Osteoblast (primary cell): ENCODE measurements at regions not wholly inside any gene's neighbourhood (a gene's known extent, or its start where the extent isn't known, plus 50 kb on each side); places are given as distances from the start of the nearest gene placed in this dataset.

Experiments
- DNase-seq: peaks from one replicate; pipeline ENCODE4 v3.0.0; 2011; ENCODE audit warnings: low spot score, mixed read lengths; ENCODE audit not compliant: insufficient read length; ENCODE audit errors: missing footprints
- H2AFZ ChIP-seq: 2 replicates; pipeline ENCODE4 v1.6.0; 2011; ENCODE audit warnings: mild to moderate bottlenecking, low read length
- H3K27ac ChIP-seq: 2 replicates; pipeline ENCODE4 v1.5.1; 2011; ENCODE audit warnings: mild to moderate bottlenecking, low read depth, low read length, moderate library complexity
- H3K27me3 ChIP-seq: 2 replicates; pipeline ENCODE4 v1.6.0; 2012; ENCODE audit warnings: mild to moderate bottlenecking, control low read depth, inconsistent platforms, low read length, moderate library complexity; ENCODE audit not compliant: insufficient read depth
- H3K36me3 ChIP-seq: 2 replicates; pipeline ENCODE4 v1.5.1; 2011; ENCODE audit warnings: mild to moderate bottlenecking, low read length, control low read depth, moderate library complexity; ENCODE audit not compliant: insufficient read depth
- H3K4me1 ChIP-seq: 2 replicates; pipeline ENCODE4 v1.5.1; 2011; ENCODE audit warnings: mild to moderate bottlenecking, low read length, control low read depth, moderate library complexity; ENCODE audit not compliant: insufficient read depth
- H3K4me2 ChIP-seq: 2 replicates; pipeline ENCODE4 v1.6.0; 2011; ENCODE audit warnings: mild to moderate bottlenecking, low read length; ENCODE audit not compliant: insufficient read depth
- H3K4me3 ChIP-seq: fragments of 200-600 bp; sonication (generic); 3 replicates; pipeline ENCODE4 v1.5.1; 2012; ENCODE audit warnings: mild to moderate bottlenecking, low read length, inconsistent platforms; ENCODE audit not compliant: insufficient read depth
- H3K79me2 ChIP-seq: 2 replicates; pipeline ENCODE4 v1.6.0; 2012; ENCODE audit warnings: mild to moderate bottlenecking, low read length, control low read depth, inconsistent platforms; ENCODE audit not compliant: insufficient read depth
- H3K9me3 ChIP-seq: 2 replicates; pipeline ENCODE4 v1.5.1; 2011; ENCODE audit warnings: low read depth, low read length, control low read depth
- H4K20me1 ChIP-seq: 2 replicates; pipeline ENCODE4 v1.6.0; 2012; ENCODE audit warnings: mild to moderate bottlenecking, low read length, control low read depth; ENCODE audit not compliant: insufficient read depth
- TF ChIP-seq, protein P1 (sequence below): IDR thresholded peaks from 2 replicates; pipeline ENCODE4 v1.5.1; 2011; ENCODE audit warnings: mild to moderate bottlenecking, low read depth, low read length, moderate library complexity; ENCODE audit errors: extremely low read depth

DNA sequence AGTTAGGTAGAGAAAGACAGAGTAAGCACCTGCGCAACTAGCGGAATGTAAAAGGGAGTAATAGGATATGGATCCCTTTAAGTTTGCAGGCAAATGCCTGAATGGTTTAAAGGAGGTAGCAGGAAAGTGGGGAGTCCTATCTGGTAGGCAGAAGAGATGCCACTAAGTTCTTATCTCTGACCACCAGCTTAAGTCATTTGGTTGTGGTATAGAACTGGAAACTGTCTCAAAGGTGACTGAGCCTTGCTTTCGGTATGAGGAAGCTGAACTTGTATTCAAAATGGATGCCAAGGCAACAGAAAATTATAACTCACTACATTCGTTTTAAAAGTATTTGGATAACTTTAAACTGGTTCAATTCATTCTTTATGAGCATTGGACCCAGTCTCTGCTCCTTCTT is 475.6 kb downstream of the DMRTA1 start:
- Histone ChIP-seq H2AFZ (peak overlapping the region; percentile 34), H3K79me2 (no peaks in the 10 kb centered on the region), H3K9me3 (no peaks in the 10 kb centered on the region), H3K27me3 (no peaks in the 10 kb centered on the region), H3K4me1 (no peaks in the 10 kb centered on the region), H3K4me2 (no peak overlapping the region), H3K36me3 (no peaks in the 10 kb centered on the region), H3K4me3 (no peak overlapping the region), H4K20me1 (no peaks in the 10 kb centered on the region), H3K27ac (no peak overlapping the region)
- DNase-seq: no peak
- TF ChIP-seq, protein P1, sequence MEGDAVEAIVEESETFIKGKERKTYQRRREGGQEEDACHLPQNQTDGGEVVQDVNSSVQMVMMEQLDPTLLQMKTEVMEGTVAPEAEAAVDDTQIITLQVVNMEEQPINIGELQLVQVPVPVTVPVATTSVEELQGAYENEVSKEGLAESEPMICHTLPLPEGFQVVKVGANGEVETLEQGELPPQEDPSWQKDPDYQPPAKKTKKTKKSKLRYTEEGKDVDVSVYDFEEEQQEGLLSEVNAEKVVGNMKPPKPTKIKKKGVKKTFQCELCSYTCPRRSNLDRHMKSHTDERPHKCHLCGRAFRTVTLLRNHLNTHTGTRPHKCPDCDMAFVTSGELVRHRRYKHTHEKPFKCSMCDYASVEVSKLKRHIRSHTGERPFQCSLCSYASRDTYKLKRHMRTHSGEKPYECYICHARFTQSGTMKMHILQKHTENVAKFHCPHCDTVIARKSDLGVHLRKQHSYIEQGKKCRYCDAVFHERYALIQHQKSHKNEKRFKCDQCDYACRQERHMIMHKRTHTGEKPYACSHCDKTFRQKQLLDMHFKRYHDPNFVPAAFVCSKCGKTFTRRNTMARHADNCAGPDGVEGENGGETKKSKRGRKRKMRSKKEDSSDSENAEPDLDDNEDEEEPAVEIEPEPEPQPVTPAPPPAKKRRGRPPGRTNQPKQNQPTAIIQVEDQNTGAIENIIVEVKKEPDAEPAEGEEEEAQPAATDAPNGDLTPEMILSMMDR: no peak

DNA sequence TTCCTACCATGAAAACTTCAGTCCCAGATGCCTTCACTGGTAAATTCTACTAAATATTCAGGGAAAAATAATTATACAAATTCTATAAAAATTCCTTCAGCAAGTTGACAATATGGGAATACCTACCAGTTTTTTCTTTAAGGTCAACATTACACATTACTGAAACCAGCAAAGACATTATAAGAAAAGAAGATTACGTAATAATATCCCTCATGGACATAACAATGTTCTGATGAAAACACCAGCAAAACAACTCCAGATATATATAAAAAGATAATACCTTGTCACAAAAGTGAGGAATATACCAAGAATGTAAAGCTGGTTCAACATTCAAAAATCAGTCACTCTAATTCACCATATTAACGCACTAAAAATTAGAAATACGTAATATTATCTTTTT is 507.9 kb downstream of the DMRTA1 start:
- H3K79me2 ChIP-seq: no peaks in the 10 kb centered on the region
- no peaks in the 10 kb centered on the region for H3K9me3 ChIP-seq
- H3K4me2 ChIP-seq: no peak overlapping the region
- H4K20me1 ChIP-seq: no peaks in the 10 kb centered on the region
- DNase-seq: no peak
- H2AFZ ChIP-seq: no peak overlapping the region
- H3K4me3 ChIP-seq: no peak overlapping the region
- no peaks in the 10 kb centered on the region for H3K36me3 ChIP-seq
- TF ChIP-seq, protein P1: no peak
- no peaks in the 10 kb centered on the region for H3K27me3 ChIP-seq
- no peaks in the 10 kb centered on the region for H3K4me1 ChIP-seq
- no peak overlapping the region for H3K27ac ChIP-seq

DNA sequence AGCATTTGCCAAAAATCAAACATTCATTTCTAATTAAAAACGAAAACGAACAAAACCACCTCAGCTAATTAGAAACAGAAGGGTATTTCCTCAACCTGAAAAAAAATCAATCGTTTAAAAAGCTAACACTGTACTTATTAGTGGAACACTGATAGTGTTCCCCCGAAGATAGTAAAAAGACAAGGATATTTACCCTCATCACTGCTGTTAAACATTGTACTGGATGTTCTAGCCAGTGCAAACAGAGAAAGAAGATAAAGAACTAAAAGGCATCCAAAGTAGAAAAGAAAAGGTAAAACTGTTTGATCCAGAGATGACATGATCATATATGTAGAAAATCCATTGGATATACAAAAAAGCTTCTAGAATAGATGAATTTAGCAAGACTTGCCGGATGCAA is 508.3 kb downstream of the DMRTA1 start:
- DNase-seq: no peak
- H3K4me1 ChIP-seq: no peaks in the 10 kb centered on the region
- TF ChIP-seq, protein P1: no peak

DNA sequence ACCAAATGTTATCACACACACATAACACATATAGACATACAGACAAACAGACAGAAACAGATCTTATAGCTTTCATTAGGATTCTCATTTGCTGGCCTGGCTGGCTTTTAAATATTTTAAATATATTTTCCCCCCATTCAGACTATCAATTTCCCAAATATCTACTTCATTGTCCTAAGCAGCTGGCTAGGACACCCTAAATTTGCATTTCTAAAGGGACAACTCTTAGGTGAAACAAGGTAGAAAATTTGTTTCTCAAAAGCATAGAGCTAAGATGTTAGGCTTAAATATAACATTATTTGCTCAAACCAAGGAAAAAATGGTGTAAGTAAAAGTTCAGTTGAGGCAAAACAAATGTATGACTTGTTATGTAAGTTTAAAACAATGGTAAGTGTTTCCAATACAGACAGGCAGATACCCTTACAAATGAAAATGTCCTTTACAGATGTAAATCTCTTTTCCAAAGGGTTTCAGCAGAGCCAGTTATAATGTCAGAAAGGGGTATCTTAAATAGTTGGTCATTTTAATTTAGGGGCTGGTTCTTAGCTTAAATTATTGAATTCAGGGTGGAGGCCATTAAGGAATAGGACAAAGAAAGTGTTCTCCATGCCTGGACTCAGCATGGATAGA is 522.8 kb downstream of the DMRTA1 start:
- H3K27me3 ChIP-seq: no peaks in the 10 kb centered on the region
- no peaks in the 10 kb centered on the region for H4K20me1 ChIP-seq
- H3K4me2 ChIP-seq: no peak overlapping the region
- H3K9me3 ChIP-seq: no peaks in the 10 kb centered on the region
- DNase-seq: no peak
- H3K4me1 ChIP-seq: no peaks in the 10 kb centered on the region
- no peaks in the 10 kb centered on the region for H3K79me2 ChIP-seq
- TF ChIP-seq, protein P1: no peak
- H3K4me3 ChIP-seq: no peak overlapping the region
- no peak overlapping the region for H2AFZ ChIP-seq
- no peak overlapping the region for H3K27ac ChIP-seq
- no peaks in the 10 kb centered on the region for H3K36me3 ChIP-seq

More for the DNA sequence above, 508.3 kb downstream of the DMRTA1 start:
- H3K79me2 ChIP-seq: no peaks in the 10 kb centered on the region
- no peak overlapping the region for H3K4me3 ChIP-seq
- no peak overlapping the region for H3K27ac ChIP-seq
- no peaks in the 10 kb centered on the region for H3K36me3 ChIP-seq
- no peaks in the 10 kb centered on the region for H3K9me3 ChIP-seq
- H3K27me3 ChIP-seq: no peaks in the 10 kb centered on the region
- H2AFZ ChIP-seq: peak overlapping the region; percentile 46
- H4K20me1 ChIP-seq: no peaks in the 10 kb centered on the region
- H3K4me2 ChIP-seq: no peak overlapping the region
